Gastrocnemius medialis (tissue), 4 donors: ENCODE measurements at regions not wholly inside any gene's neighbourhood (a gene's known extent, or its start where the extent isn't known, plus 50 kb on each side); places are given as distances from the start of the nearest gene placed in this dataset.

Experiments
- POLR2A ChIP-seq, 2 donors: fragments of 450-650 bp; IDR thresholded peaks; one replicate each; pipeline ENCODE4 v1.6.1; 2017; ENCODE audit warnings: antibody characterized with exemption in 2 of 2, mild to moderate bottlenecking in 2 of 2, moderate library complexity in 2 of 2
- TF ChIP-seq, protein P1 (sequence below), 5 experiments: fragments of 450-650 bp in 3 of 5; fragments of 200-600 bp in 2 of 5; sonication (generic) in 2 of 5; IDR thresholded peaks in 4 of 5; conservative IDR thresholded peaks in 1 of 5; 1 replicate in 4 of 5; 2 replicates in 1 of 5; pipeline ENCODE4 v1.5.1; 2016 to 2019; ENCODE audit warnings: antibody characterized with exemption in 5 of 5, mild to moderate bottlenecking in 3 of 5, moderate library complexity in 3 of 5

DNA sequence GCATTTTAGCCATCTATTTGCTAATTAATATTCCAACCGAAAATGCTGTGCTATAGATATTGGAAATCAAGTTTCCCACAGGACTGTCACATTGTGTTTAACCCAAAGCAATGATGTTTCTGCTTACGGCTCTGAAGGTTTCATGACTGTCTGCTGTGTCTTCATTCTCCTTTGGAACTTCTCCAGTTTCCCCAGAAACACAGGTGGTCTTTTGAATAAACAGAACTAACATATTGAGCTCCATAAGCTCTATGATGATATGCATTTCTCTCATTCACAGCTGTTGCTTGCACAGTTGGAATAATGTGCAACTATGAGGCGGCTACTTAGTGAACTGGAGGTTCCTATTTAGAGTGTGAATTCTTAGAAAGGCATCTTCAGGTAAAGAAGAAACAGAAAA, 266.0 kb upstream of the ID4 start:
- TF ChIP-seq POLR2A (IDR thresholded peaks at IDR 0.05), result no peak
- TF ChIP-seq, protein P1, sequence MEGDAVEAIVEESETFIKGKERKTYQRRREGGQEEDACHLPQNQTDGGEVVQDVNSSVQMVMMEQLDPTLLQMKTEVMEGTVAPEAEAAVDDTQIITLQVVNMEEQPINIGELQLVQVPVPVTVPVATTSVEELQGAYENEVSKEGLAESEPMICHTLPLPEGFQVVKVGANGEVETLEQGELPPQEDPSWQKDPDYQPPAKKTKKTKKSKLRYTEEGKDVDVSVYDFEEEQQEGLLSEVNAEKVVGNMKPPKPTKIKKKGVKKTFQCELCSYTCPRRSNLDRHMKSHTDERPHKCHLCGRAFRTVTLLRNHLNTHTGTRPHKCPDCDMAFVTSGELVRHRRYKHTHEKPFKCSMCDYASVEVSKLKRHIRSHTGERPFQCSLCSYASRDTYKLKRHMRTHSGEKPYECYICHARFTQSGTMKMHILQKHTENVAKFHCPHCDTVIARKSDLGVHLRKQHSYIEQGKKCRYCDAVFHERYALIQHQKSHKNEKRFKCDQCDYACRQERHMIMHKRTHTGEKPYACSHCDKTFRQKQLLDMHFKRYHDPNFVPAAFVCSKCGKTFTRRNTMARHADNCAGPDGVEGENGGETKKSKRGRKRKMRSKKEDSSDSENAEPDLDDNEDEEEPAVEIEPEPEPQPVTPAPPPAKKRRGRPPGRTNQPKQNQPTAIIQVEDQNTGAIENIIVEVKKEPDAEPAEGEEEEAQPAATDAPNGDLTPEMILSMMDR (IDR thresholded peaks at IDR 0.05 in 4 of 5, conservative IDR thresholded peaks at IDR 0.05 in 1 of 5), result no peak
